LNCaP clone FGC (cell line): ENCODE measurements at regions not wholly inside any gene's neighbourhood (a gene's known extent, or its start where the extent isn't known, plus 50 kb on each side); places are given as distances from the start of the nearest gene placed in this dataset.

ENCODE experiments used
- DNase-seq: peaks from one replicate; pipeline ENCODE4 v3.0.0-alpha.2; 2011; ENCODE audit warnings: low read depth
- H3K4me3 ChIP-seq: 2 replicates; pipeline ENCODE4 v1.5.1; 2011; ENCODE audit warnings: mild to moderate bottlenecking, low read depth, low read length, control low read depth
- TF ChIP-seq, protein P1 (sequence below): IDR thresholded peaks from 2 replicates; pipeline ENCODE4 v1.5.1; 2012; ENCODE audit warnings: mild to moderate bottlenecking; ENCODE audit not compliant: control insufficient read depth, insufficient read depth; ENCODE audit errors: extremely low read depth

DNA sequence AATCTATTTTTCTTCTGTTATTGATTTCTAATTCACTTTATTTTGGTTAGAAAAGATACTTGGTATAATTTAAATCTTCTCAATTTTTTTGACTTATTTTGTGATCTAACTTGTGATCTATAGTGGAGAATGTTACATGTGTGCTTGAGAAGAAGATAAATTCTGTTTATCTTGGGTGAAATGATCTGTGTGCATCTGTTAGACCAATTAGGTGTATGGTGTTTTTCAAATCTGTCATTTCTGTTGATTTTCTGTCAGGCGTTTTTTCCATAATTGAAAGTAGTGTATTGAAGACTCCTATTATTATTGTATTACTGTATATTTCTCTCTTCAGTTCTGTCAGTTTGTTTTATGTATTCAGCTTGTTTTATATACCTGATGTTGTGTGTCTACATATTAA lies 1668.3 kb downstream of the PLA2G4A start:
- TF ChIP-seq, protein P1, sequence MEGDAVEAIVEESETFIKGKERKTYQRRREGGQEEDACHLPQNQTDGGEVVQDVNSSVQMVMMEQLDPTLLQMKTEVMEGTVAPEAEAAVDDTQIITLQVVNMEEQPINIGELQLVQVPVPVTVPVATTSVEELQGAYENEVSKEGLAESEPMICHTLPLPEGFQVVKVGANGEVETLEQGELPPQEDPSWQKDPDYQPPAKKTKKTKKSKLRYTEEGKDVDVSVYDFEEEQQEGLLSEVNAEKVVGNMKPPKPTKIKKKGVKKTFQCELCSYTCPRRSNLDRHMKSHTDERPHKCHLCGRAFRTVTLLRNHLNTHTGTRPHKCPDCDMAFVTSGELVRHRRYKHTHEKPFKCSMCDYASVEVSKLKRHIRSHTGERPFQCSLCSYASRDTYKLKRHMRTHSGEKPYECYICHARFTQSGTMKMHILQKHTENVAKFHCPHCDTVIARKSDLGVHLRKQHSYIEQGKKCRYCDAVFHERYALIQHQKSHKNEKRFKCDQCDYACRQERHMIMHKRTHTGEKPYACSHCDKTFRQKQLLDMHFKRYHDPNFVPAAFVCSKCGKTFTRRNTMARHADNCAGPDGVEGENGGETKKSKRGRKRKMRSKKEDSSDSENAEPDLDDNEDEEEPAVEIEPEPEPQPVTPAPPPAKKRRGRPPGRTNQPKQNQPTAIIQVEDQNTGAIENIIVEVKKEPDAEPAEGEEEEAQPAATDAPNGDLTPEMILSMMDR, result no peak
- no peak overlapping the region for H3K4me3 ChIP-seq
- no peak for DNase-seq

DNA sequence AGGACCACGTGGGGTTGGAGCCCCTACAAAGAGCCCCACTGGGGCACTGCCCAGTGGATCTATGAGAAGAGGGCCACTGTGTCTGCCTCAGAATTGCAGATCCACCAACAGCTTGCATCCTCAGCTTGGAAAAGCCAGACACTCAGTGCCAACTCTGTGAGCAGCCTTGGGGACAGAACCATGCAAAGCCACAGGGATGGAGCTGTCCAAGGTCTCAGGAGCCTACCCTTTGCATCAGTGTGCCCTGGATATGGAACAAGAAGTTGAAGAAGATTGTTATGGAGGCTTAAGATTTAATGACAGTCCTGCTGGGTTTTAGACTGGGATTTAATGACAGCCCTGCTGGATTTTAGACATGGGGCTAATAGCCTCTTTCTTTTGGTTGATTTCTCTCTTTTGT lies 1670.9 kb downstream of the PLA2G4A start:
- no peak for DNase-seq
- TF ChIP-seq, protein P1, result no peak
- H3K4me3 ChIP-seq, result no peak overlapping the region

DNA sequence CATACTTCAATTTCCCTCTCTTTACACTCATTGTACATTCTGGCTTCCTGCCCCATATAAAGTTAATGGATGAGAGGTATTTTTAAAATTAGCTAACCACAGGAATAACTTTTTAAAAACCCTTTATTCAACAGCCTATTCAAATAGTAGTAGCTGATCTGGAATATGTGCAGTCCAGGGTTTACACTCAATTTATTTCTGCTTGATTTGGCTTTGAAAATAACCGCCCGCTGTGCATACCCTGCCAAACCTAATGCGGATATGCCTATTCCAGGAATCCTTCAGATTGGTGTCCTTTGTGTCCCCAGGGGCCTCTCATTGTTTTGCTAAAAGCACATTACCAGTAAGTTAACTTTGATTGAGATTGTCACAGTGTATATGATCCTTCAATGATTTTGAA lies 1686.2 kb downstream of the PLA2G4A start:
- no peak for DNase-seq
- TF ChIP-seq, protein P1, result no peak
- no peak overlapping the region for H3K4me3 ChIP-seq

DNA sequence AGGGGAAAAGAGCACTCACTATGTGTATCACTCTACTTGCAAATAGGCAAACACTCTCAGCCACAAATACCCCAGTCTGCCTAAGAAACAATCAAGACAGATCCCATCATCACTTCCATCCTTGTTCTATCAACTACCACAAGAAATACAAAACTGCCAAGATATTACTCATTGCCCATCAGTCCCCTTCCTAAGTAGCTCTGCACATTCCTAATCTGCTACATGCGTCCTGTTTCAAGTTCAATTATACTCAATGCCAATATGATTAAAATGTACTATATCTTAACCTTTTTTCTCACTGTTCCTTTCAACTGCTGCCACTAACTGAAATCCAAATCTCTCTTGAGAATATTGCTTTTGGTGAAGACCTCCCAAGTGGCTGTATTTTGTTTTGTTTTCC lies 1688.4 kb downstream of the PLA2G4A start:
- DNase-seq, result no peak
- TF ChIP-seq, protein P1, result no peak
- H3K4me3 ChIP-seq, result no peak overlapping the region

DNA sequence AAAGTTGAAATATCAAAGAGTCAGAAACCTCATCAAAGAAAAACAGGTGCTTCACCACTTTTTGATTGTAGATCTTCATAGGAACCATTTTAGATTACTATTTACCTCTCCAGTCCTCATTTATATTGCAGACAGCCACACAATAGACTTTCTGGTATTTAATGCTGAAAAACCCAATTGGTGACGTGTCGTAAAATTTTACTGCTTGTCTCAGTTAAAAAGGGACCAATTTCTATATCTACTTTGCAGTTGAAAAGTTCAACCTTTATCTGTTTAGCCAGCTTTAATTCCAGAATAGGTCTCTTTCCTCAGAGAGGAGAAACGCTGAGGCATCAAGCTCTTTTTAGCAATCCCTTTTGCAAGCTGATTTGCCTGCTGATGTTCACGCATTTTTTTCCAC lies 1722.4 kb downstream of the PLA2G4A start:
- no peak for DNase-seq
- TF ChIP-seq, protein P1, result no peak
- no peak overlapping the region for H3K4me3 ChIP-seq

DNA sequence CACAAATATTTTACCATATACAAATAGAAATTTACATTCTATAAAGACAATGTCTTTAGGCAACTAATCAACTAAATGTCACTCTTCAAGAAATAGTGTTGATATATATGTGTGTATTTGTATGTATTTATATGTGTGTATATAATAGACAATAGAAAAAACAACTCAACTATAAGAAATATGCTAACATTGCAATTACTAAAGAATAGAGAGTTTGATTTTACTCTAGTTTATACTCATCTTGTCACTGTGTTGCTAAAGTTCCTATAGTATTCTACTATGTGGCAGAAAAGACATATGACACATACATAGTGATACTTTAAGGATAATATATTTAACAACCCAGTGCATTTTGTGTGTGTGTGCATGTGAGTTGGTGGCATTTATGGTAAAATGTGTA lies 1728.3 kb downstream of the PLA2G4A start:
- TF ChIP-seq, protein P1, result no peak
- no peak for DNase-seq
- no peak overlapping the region for H3K4me3 ChIP-seq

DNA sequence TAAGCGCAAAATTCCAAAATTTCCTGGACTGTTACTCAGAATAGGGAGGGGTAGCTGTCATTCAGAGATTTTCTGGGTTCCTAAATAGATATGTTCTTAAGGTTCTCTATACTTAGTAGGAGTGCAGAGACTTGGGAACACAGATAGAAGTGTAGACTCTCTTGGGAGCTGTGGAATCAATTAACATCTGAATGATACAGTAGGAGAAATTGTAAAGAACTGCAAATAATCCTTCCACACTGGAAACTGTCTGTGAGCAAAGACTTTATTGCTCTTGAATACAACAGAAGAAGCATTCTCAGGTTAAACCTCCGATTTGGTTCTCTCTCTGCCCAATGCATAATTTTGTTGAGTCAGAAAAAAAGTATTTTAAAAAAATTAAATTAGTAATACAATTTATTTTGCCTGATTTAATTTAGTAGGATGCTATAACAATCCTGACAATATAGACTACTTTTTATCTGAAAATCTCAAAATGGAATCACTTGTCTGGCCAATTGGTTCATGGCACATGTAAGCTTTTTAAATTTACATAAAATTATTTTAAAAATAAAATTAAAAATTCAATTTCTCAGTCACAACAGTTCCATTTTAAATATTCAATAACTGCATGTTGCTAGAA lies 1754.3 kb downstream of the PLA2G4A start:
- no peak for DNase-seq
- TF ChIP-seq, protein P1, result no peak
- no peak overlapping the region for H3K4me3 ChIP-seq
